WERI-Rb-1 (cell line): ENCODE measurements at regions not wholly inside any gene's neighbourhood (a gene's known extent, or its start where the extent isn't known, plus 50 kb on each side); places are given as distances from the start of the nearest gene placed in this dataset.
A peak's percentile ranks its signal among the peaks of the same experiment; 100 is the strongest.

ENCODE experiments used
- DNase-seq: peaks from one replicate; pipeline ENCODE4 v3.0.0-alpha.2; 2020
- H3K27ac ChIP-seq: fragments of 250-450 bp; sonication (Bioruptor Pico); 2 replicates; pipeline ENCODE4 v1.5.1; 2020; ENCODE audit warnings: mild to moderate bottlenecking, moderate library complexity
- H3K27me3 ChIP-seq: fragments of 250-450 bp; sonication (Bioruptor Pico); 2 replicates; pipeline ENCODE4 v1.5.1; 2021; ENCODE audit warnings: mild to moderate bottlenecking, low read depth, moderate library complexity; ENCODE audit not compliant: insufficient read depth, severe bottlenecking
- H3K36me3 ChIP-seq: fragments of 250-450 bp; sonication (Bioruptor Pico); 2 replicates; pipeline ENCODE4 v1.5.1; 2020; ENCODE audit warnings: mild to moderate bottlenecking, moderate library complexity
- H3K4me3 ChIP-seq: 2 replicates; pipeline ENCODE4 v1.5.1; 2011; ENCODE audit warnings: low read depth, mild to moderate bottlenecking, control low read depth, low read length
- H3K9me3 ChIP-seq: fragments of 250-450 bp; sonication (Bioruptor Pico); 2 replicates; pipeline ENCODE4 v1.5.1; 2021; ENCODE audit warnings: mild to moderate bottlenecking, moderate library complexity; ENCODE audit not compliant: severe bottlenecking
- CTCF ChIP-seq: IDR thresholded peaks from 2 replicates; pipeline ENCODE4 v1.5.1; 2011; ENCODE audit warnings: low read depth, mild to moderate bottlenecking, control low read depth, inconsistent platforms, low read length

- Histone ChIP-seq H3K9me3 (no peaks in the 10 kb centered on the region), H3K27me3 (no peaks in the 10 kb centered on the region), H3K36me3 (no peaks in the 10 kb centered on the region), H3K4me3 (no peak overlapping the region), H3K27ac (no peak overlapping the region)
- no peak for DNase-seq
- no peak for TF ChIP-seq CTCF
Measured at GRCh38 chr2:212709280-212709679, 170.7 kb upstream of the ERBB4 start.

- Histone ChIP-seq H3K9me3 (no peaks in the 10 kb centered on the region), H3K36me3 (no peaks in the 10 kb centered on the region), H3K27me3 (no peaks in the 10 kb centered on the region), H3K4me3 (no peak overlapping the region), H3K27ac (no peak overlapping the region)
- TF ChIP-seq CTCF, result no peak
- no peak for DNase-seq
Measured at GRCh38 chr2:212708355-212708754, 169.8 kb upstream of the ERBB4 start.

DNA sequence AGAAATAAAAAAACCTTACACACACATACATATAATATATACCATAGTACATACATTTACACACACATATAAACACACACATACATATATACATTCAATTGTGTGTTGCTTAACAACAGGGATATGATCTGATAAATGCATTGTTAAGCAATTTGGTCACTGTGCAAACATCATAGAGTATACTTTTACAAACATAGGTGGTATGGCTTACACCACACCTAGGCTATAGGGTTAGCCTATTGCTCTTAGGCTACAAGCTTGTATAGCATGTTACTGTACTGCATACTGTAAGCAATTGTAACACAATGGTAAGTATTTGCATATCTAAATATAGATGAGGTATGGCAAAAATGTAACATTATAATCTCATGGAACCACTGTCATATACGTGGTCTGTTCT lies 156.8 kb upstream of the ERBB4 start:
- no peaks in the 10 kb centered on the region for H3K9me3 ChIP-seq
- no peak for TF ChIP-seq CTCF
- no peak overlapping the region for H3K4me3 ChIP-seq
- no peak overlapping the region for H3K27ac ChIP-seq
- DNase-seq, result no peak
- no peaks in the 10 kb centered on the region for H3K27me3 ChIP-seq
- no peaks in the 10 kb centered on the region for H3K36me3 ChIP-seq

DNA sequence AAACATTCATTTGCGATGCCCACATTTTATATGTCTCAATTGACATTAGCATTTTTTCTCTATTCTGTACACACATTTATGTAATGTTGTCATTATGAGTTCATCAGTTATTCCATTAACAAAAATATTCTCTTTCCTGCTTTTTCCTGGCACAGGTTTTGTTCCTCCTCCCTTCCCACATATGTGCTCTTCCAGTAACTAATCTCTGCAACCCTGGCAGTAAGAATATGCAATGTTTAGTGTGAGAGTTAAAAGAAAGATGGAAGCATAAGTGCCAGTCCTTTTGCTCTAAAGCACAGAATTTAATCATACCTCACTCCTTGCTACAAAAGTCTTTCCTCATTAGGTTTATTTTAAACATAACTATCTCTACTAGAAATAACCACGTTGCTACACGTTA lies 155.8 kb upstream of the ERBB4 start:
- H3K36me3 ChIP-seq, result no peaks in the 10 kb centered on the region
- H3K27ac ChIP-seq, result no peak overlapping the region
- H3K27me3 ChIP-seq, result no peaks in the 10 kb centered on the region
- H3K4me3 ChIP-seq, result no peak overlapping the region
- TF ChIP-seq CTCF, result no peak
- no peak for DNase-seq
- no peaks in the 10 kb centered on the region for H3K9me3 ChIP-seq

GRCh38 chr2:212692466-212692865 lies 153.9 kb upstream of the ERBB4 start:
- H3K36me3 ChIP-seq, result no peaks in the 10 kb centered on the region
- H3K4me3 ChIP-seq, result no peak overlapping the region
- no peaks in the 10 kb centered on the region for H3K27me3 ChIP-seq
- no peaks in the 10 kb centered on the region for H3K9me3 ChIP-seq
- no peak for TF ChIP-seq CTCF
- DNase-seq, result no peak
- no peak overlapping the region for H3K27ac ChIP-seq

- Histone ChIP-seq H3K36me3 (no peaks in the 10 kb centered on the region), H3K9me3 (no peaks in the 10 kb centered on the region), H3K4me3 (no peak overlapping the region), H3K27ac (0 out of 2 replicates have a peak overlapping the region, but pooled peaks have one; percentile 12), H3K27me3 (no peaks in the 10 kb centered on the region)
- peak; percentile 54 for DNase-seq
- TF ChIP-seq CTCF, result peak; percentile 57
Measured at GRCh38 chr2:212686285-212686895, 147.8 kb upstream of the ERBB4 start.
